SH-SY5Y (cell line): ENCODE measurements at regions not wholly inside any gene's neighbourhood (a gene's known extent, or its start where the extent isn't known, plus 50 kb on each side); places are given as distances from the start of the nearest gene placed in this dataset.

ENCODE experiments used
- GATA2 ChIP-seq: IDR thresholded peaks from 2 replicates; pipeline ENCODE4 v1.6.1; 2011; ENCODE audit warnings: mild to moderate bottlenecking, low read depth, low read length
- GATA3 ChIP-seq: IDR thresholded peaks from 2 replicates; pipeline ENCODE4 v1.6.1; 2011; ENCODE audit warnings: low read depth, mild to moderate bottlenecking, low read length, moderate library complexity

GRCh38 chr5:165405340-165405739 is 1899.9 kb downstream of the MAT2B start:
- TF ChIP-seq GATA3 (no peak), GATA2 (no peak)

DNA sequence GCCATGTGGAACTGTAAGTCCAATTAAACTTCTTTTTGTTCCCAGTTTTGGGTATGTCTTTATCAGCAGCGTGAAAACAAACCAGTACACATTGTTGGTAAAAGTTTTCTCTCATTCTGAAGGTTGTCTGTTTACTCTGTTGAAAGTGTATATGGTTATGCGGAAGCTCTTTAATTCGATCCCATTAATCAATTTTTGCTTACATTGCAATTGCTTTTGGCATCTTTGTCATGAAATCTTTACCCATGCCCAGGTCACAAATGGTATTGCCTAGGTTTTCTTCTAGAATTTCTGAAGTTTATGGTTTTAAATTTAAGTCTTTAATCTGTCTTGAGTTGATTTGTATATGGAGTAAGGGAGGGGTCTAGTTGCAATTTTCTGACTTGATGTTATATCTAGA is 1901.9 kb downstream of the MAT2B start:
- no peak for TF ChIP-seq GATA3
- no peak for TF ChIP-seq GATA2

- TF ChIP-seq GATA3 (no peak), GATA2 (no peak)
Measured at GRCh38 chr5:165410476-165410875, 1905.1 kb downstream of the MAT2B start.

GRCh38 chr5:165420493-165420892 is 1915.1 kb downstream of the MAT2B start:
- TF ChIP-seq GATA3 = no peak

DNA sequence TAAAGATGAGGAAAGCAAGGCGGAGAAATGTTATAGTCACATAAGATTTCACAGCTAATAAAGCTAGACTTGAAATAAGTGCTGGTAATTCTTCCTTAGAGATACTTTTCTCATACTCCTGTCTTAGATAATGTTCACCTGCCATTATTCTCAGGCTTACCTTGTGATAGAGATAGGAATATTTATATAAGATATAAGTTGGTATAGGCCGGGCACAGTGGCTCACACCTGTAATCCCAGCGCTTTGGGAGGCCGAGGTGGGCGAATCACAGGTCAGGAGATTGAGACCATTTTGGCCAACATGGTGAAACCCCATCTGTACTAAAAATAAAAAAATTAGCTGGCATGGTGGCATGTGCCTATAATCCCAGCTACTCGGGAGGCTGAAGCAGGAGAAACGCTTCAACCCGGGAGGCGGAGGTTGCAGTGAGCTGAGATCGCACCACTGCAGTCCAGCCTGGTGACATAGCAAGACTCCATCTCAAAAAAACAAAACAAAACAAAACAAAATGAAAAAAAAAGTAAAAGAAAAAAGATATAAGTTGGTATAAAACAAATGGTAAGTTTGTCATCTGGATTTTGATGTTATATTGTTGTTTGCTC is 1918.4 kb downstream of the MAT2B start:
- no peak for TF ChIP-seq GATA3
- TF ChIP-seq GATA2 = no peak

DNA sequence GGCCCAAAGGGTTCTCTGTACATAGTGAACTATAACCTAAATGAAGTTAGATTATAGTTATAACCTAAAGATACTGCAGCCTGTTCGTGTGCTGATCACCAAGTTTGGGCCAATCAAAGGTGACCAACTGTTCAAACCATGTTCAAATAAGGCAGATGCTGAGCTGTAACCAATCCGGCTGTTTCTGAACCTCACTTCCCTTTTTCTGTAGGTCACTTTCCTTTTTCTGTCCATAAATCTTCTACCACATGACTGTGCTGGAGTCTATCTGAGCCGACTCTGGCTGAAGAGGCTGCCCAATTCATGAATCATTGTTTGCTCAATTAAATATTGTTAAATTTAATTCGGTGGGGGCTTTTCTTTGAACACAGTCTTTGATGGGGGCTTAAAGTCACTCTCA is 1920.2 kb downstream of the MAT2B start:
- TF ChIP-seq GATA3 = no peak
- TF ChIP-seq GATA2 = no peak

- no peak for TF ChIP-seq GATA3
Measured at GRCh38 chr5:165448753-165449152, 1943.3 kb downstream of the MAT2B start.

DNA sequence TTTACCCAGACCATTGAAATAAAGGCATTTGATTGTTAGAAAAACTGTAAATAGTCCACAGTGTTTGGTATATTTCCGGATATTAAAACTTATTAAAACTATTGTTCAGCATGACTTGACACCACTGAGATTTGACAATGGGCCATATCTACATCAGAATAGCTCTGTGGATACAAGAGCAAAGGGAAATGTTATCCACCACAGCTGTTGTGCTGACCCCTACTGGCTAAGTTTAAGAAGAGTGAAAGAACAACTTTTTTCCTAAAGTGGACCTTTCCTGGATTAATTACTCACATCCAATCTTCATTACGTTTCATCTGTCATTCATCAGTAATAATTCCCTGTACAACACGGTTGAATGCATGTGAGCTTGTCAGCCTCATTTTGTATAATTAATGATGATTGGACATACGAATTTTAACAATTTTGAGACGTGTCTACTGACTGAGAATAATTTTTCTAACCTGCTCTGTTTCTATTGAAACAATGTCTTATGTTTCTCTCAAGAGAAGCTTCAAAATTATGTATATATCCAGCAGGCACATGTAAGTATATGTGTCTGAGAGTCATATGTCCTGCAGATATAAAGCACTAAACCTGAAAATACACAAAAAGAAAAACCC is 1952.6 kb downstream of the MAT2B start:
- no peak for TF ChIP-seq GATA3

GRCh38 chr5:165459232-165459631 is 1953.8 kb downstream of the MAT2B start:
- TF ChIP-seq GATA3 (no peak), GATA2 (no peak)

- TF ChIP-seq GATA3 = no peak
- no peak for TF ChIP-seq GATA2
Measured at GRCh38 chr5:165460911-165461310, 1955.5 kb downstream of the MAT2B start.

GRCh38 chr5:165477546-165477945 is 1972.1 kb downstream of the MAT2B start:
- TF ChIP-seq GATA2 (no peak), GATA3 (no peak)

DNA sequence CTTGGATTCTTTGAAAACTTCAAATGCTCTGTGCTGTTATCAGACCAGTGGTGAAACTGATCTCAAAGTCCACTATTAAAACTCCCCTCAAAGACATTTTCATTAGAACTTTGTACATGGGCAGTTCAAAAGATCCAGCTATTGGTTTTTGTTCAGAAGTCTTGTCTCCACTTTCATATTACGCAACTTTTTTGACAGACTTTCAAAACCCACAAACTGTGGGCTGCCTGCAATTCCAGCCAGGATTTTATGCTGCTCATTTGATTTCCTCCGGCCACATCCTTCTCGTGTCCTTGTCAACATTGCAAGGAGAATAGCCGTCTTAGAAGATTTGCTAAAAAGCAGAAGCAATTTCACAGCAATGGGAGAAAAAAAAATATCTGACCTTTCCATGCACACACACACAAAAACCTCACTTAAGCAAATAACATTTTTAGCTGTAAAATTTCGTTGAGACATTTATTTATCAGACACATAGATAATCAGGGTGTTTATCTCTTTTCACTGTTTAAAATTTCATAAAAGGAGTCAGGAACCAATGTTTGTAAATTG is 1990.5 kb downstream of the MAT2B start:
- TF ChIP-seq GATA2 = no peak

DNA sequence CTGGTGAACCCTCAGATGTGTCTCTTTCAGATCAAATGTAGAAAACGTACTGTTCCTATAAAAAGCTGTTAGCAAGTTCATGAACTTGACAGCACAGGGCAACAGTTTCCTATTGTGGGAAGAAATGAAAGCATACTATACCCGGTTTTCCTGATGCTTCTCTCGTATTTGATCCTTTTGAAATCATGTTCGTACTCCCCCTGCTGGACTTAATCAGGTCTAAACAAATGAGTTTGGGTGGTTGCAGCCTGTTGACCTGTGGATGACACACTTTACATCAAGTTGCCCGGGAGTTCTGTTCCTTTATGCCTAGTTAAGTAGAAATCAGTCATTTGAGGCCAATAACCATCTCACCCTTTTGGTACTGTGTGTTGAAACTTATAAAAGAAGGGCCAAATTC is 1992.3 kb downstream of the MAT2B start:
- TF ChIP-seq GATA2 (no peak), GATA3 (no peak)

DNA sequence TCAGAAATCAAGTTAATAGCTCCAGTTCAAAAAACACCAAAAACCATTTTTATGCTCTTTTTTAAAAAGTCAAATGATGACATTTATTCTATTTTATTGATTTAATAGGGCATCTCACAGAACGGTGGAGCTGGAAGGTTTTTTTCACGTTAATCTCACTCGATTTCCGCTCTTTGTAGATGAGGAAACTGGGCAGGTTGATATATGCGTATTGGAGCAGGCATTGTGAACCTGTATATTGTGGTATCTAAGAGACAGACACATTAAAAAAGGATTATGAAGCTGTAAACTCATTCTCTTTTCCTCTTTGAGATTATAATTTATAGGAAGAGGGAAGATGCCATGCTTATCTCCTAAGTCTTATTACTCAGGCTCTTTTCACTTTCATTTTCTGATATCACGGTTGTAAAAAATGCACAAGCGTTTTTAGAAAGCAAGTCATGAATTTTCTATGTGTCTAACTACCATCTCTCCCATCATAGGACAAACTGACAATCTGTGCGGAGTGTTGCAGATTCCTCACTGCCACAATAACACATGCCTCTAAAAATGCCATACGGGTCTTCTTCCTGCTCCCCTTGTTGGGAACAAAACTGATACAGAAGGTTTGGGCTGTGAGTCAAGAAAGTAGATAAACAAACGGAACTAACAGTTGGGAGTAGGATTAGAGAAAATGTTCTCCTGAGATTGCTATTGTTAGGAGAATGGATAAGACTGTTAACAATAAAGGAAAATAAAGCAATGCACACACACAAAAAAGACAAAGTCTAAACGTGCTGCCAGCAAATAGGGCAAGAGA is 1997.7 kb downstream of the MAT2B start:
- TF ChIP-seq GATA3 (no peak), GATA2 (no peak)

DNA sequence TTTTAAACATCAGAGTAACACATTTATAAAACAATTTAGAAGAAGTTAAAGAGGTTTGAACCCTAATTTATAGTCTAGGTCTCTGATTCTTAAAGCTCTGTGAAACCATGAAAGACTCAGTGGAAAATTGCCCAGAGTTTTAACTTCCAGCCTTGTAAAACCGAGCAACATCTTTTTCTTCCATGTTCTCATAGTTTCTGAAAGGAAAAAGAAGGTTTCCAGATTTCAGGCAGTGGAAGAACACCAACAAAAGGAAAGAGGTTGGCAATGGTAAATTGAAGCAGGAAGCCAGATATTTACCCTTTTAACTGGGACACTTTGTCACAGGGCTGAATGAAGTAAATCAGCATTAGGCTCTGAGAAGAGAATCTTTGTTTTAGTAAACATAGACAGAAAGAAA is 1999.3 kb downstream of the MAT2B start:
- no peak for TF ChIP-seq GATA3
- TF ChIP-seq GATA2 = no peak

DNA sequence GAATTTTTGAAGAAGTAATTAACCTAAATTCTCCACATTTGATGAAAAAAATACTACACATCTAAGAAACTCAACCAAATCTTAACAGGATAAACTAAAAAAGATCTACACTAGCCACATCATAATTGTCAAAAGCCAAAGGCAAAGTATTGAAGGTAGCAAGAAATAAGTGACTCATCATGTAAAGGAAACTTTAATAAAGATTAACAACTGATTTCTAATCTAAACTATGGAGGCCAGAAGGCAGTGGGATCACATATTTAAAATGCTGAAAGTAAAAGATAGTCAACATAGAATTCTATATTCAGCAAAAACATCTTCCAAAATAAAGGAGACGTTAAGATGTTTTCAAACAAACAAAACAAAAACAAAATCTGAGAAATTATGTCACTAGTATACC is 2002.9 kb downstream of the MAT2B start:
- TF ChIP-seq GATA3 (no peak), GATA2 (no peak)
